AML-193 (cell line): ENCODE measurements at regions not wholly inside any gene's neighbourhood (a gene's known extent, or its start where the extent isn't known, plus 50 kb on each side); places are given as distances from the start of the nearest gene placed in this dataset.
"Not testable (repeated sequence)": the region's sequence is repeated elsewhere in the genome, so short reads cannot be mapped to it uniquely, and the experiment has no call there.

Source experiments
- DNase-seq, 2 experiments: peaks; one replicate each; lab custom pipeline; 2025; lab: John Stamatoyannopoulos, UW

DNA sequence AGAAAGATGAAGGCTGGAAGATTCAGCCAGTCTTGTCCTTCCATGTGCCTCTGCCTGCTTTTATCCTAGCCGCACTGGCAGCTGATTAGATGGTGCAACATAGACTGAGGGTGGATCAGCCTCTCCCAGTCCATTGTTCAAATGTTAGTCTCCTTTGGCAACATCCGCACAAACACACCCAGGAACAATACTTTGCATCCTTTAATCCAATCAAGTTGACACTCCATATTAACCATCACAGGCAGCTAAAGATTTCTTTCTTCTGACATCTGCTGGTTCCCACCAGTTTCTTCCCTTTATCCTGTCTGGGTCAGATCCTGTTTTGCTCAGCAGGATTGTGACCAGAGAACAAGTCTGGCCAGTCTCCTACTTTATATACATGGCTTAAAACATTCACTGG is 276.5 kb upstream of the TYRP1 start:
- no peak for DNase-seq

- DNase-seq: no peak
These were observed 268.9 kb upstream of the TYRP1 start for GRCh38 chr9:12424243-12424642.

GRCh38 chr9:12425878-12426864 is 267.0 kb upstream of the TYRP1 start:
- peak in 1 of 2 experiments; percentile 4 for DNase-seq

GRCh38 chr9:12439267-12439666 is 253.9 kb upstream of the TYRP1 start:
- no peak for DNase-seq

DNA sequence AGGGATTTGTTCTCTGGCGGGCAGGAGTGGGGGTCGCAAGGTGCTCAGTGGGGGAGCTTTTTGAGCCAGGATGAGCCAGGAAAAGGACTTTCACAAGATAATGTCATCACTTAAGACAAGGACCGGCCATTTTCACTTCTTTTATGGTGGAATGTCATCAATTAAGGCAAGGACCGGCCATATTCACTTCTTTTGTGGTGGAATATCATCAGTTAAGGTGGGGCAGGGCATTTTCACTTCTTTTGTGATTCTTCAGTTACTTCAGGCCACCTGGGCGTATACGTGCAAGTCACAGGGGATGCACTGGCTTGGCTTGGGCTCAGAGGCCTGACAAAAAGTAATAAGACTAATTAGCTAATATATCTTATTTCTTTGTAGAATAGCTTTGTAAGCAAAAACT is 252.1 kb upstream of the TYRP1 start:
- not testable (repeated sequence) for DNase-seq

DNA sequence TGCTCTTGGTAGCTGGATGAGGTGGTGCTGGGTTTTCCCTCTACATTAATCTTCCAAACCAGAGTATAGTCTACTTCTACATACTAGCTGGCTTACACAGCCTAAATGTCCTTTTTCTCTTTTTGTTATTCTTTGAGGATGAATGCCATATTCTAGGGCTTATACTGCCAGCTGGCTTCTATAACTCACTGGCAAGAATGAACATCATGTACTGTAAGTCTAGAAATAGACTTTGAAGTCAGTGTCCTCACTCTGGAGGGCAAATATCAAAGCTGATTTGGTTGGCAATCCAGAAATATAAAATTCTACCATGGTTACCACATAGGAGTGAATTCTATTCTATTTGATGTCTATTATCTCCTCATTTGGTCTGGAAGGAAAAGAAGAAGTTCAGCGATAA is 251.7 kb upstream of the TYRP1 start:
- no peak for DNase-seq

DNA sequence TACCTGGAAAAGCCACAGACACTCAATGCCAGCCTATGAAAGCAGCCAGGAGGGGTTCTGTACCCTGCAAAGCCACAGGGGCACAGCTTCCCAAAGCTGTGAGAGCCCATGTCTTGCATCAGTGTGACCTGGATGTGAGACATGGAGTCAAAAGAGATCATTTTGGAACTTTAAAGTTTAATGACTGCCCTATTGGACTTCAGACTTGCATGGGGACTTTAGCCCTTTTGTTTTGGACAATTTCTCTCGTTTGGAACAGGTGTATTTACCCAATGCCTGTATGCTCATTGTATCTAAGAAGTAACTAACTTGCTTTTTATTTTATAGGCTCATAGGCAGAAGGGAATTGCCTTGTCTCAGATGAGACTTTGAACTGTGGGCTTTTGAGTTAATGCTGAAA is 244.9 kb upstream of the TYRP1 start:
- no peak for DNase-seq

GRCh38 chr9:12457237-12457636 is 235.9 kb upstream of the TYRP1 start:
- DNase-seq: no peak

DNA sequence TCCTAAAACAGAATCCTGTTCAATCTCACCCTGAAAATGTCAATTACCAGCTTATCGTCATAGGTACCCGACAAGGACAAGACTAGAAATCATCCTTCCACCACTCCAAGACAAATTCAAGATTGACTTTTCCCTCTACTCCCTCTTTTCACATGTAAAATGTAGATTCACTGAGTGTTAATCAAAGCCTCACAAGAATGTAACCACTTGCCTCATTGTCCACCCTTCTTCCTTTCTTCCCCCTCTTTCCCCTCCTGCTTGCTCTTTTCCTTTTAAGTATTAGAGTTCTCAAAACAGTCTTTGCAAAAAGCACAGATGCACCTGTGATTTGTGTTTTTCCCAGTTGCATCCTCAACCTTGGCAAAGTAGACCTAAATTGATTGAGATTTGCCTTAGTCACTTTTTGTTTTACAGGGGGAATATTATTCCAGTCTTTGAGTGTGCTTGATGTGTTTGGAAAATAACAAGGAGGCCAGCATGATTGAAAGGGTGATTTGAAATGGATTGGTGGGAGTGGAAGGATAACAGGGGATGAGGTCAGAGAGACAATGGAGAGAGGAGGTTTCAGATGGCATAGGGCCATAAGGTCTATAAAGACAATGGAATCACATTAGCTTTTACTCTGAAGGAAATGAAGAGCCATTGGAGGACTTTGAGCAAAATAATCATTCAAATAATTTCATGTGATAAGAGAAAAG is 231.3 kb upstream of the TYRP1 start:
- no peak for DNase-seq

GRCh38 chr9:12462861-12463260 is 230.3 kb upstream of the TYRP1 start:
- DNase-seq: no peak

- no peak for DNase-seq
These were observed 229.5 kb upstream of the TYRP1 start for GRCh38 chr9:12463641-12464040.

DNA sequence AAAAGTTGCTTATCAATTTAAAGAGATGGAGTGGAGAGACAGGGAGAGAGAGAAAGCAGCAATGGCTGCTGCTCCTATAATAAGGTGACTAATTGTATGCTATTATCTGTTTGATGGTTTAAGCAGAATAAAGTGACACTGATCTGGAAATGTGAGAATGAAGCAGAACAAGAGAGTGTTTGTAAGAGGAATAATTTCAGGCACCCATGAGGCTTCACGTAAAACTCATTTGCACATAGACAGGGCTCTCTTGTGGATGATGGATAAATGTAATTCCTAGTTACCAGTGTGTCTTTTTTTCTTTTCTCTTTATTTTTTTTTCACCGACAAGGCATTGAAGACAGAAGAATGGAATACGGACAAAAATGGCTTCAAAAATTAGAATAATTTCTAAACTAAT is 228.8 kb upstream of the TYRP1 start:
- no peak for DNase-seq

GRCh38 chr9:12464910-12465512 is 228.2 kb upstream of the TYRP1 start:
- peak in 1 of 2 experiments; percentile 15 for DNase-seq

DNA sequence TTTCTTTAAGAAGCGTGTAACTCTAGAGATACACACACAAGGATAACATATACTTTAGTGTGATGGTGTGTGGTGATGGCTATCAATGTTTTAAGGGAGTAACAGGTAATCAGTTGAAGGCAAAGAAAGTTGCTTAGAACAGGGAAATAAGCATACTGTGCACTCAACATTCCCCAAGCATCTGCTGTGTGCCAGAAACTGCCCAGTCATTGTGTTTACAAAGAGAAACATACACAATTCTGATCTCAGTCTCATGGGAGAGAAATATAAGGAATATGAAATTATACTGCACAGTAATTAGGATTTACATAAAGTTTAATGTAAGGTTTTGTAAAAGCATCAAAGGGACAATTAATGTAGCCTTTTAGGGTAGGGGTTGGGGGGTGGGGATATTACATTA is 224.1 kb upstream of the TYRP1 start:
- no peak for DNase-seq

DNA sequence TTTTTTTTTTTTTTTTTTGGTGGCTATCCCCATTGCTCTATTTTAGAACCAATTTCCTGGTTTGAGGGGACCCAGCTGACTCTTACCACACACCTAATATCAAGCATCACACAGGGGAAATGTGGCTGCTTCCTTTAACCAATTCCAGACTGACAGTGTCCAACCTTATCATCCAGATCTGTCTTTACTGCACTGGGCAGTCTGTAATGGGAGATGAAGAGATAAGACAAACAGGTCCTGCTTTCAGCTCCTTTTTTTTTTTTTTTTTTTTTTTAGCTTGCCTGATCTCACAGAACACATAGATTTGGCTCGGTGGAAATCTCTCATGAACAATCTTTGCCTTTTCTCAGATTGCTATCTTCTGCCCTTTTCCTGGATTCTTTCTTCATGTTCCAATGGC is 198.8 kb upstream of the TYRP1 start:
- DNase-seq: no peak

DNA sequence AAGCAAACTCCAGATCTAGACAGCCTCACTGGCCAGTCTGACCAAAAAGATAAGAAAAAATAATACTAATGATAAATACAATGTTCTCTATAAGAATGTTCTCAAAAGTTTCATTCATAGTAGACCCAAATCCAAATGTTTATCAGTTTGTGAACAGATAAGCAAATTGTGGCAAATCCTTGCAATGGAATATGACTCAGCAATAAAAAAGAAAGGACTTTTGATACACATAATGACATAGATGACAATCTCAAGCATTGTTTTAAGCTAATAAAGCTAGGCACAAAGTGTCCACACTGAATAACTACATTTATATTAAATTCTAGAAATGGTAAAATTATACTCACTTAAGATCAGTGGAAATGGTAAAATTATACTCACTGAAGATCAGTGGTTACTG is 195.4 kb upstream of the TYRP1 start:
- DNase-seq: no peak

DNA sequence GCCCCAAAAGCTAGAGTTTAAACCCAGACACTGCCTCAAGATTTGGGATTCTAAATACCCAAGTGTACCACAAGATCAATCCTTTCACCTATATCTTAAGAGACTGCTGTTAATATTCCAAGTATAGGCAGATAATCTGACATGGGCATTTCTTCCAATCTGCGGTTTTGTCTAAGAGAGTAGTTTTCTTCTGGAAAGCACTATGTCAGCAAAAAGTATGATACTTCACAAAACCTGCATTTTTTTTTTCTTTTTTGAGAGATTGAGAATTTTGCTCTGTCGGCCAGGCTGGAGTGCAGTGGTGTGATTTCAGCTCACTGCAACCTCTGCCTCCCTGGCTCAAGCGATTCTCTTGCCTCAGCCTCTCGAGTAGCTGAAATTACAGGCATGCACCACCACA is 190.7 kb upstream of the TYRP1 start:
- DNase-seq: no peak

- DNase-seq: no peak
These were observed 189.5 kb upstream of the TYRP1 start for GRCh38 chr9:12503606-12504122.

GRCh38 chr9:12510551-12510950 is 182.6 kb upstream of the TYRP1 start:
- DNase-seq: no peak

DNA sequence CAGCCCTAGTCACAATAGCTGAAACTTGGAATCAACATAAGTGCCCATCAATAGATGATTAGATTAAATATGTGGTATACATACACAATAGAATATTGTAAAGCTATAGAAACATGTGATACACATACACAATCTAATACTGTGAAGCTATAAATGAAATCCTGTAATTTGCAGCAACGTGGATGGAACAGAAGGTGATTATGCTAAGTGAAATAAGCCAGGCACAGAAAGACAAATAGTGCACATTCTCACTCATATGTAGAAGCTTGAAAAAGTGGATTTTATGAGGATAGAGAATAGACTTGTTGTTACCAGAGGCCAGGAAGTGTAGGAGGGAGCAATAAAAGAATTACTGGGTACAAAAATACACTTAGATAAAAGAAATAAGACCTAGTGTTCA is 181.5 kb upstream of the TYRP1 start:
- no peak for DNase-seq

GRCh38 chr9:12516031-12516430 is 177.2 kb upstream of the TYRP1 start:
- DNase-seq: no peak

GRCh38 chr9:12516573-12516972 is 176.6 kb upstream of the TYRP1 start:
- no peak for DNase-seq
